Hematopoietic multipotent progenitor cell (in vitro differentiated cells): ENCODE measurements at regions not wholly inside any gene's neighbourhood (a gene's known extent, or its start where the extent isn't known, plus 50 kb on each side); places are given as distances from the start of the nearest gene placed in this dataset. TPM values are rescaled to one million over a fixed set of nuclear protein-coding genes. Genes with fewer than 3 reads are reported as not detected.
"Not testable (repeated sequence)": the region's sequence is repeated elsewhere in the genome, so short reads cannot be mapped to it uniquely, and the experiment has no call there.

ENCODE experiments used
- DNase-seq, 3 donors: peaks; one replicate each; pipeline ENCODE4 v3.0.0-alpha.2; 2011 to 2015; ENCODE audit warnings: low read depth in 2 of 3, low spot score in 2 of 3
- small RNA-seq: library from RNA; depleted of rRNA; stranded (forward); fragments of <200 nt; gene quantifications from one replicate; pipeline ENCODE3, GENCODE V24; 2012

DNA sequence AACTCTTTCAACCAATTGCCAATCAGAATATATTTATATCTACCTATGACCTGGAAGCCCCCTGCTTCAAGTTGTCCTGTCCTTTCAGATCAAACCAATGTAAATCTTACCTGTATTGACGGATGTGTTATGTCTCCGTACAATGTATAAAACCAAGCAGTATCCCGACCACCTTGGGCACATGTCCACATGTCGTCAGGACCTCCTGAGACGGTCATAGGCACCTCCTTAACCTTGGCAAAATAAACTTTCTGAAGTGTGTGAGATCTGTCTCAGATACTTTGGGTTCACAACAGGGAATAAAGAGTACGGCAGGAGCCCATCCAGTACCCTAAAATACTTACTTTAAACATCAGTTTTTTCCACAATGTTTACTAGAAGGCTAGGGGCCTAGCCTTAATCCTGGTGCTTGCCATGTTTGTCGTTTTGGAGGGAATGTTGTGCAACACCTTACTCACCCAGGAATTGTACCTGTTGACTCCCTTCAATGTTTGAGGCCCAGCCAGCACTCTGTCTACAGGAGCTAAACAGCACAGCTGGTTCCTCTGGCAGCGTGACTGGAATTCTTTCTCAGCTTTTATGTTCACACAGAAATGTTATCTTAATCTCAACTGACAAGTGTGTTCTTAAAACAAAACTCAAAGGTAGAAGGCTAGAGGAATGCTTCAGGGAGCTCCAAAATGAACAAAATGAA lies 90.8 kb upstream of the USP25 start:
- DNase-seq = no peak

DNA sequence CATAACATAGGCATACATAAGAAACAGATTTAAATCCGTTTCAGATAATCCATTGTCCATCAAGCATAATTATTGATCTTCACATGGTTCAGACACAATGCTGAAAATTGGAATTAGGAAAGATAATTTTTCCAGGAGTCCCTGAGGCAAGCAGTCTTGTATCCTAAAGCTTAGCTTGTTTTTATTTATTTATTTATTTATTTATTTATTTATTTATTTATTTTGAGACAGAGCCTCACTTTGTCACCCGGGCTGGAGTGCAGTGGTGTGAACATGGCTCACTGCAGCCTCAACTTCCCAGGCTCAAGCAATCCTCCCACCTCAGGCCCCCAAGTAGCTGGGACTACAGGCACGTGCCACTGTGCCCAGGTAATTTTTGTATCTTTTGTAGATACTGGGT lies 89.7 kb upstream of the USP25 start:
- DNase-seq = not testable (repeated sequence)

- no peak for DNase-seq
Observed at GRCh38 chr21:15644489-15644888, 85.3 kb upstream of the USP25 start.

DNA sequence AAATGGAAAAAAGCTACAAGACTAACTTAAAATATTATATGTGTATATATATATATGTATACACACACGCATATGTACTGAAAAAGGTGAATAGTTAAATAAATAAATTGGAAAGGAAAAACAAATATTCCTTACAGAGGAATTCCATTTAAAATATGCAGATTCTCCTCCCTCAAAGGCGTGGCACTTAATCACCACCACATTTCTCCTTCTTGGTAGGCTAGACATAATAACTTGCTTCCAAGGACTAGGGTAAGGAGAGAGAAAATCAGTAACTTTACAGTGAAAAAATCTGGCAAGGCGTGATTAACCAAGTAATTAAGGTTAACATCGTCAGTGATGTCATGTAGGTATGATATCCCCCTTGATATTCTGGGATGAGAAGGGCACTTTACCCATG lies 84.0 kb upstream of the USP25 start:
- DNase-seq = no peak

GRCh38 chr21:15650735-15651134 lies 79.0 kb upstream of the USP25 start:
- no peak for DNase-seq

GRCh38 chr21:15651172-15651571 lies 78.6 kb upstream of the USP25 start:
- DNase-seq = no peak

DNA sequence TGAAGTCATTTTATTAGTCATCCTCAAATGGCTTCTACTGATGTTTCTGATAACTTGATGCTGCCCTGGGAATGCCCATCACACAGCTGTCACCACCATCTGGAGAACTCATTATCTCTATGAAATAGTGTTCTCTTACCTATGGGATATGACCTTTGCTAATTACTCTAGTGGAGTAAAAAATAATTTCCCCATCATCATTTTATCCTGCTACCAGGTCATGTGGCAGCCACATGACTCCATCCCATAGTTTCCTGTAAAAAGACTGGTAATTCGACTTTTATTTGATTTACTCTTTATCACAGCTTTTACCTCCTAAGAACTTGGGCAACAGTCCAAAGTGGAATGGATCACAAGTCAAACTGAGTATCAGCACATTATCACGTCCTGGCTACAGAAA lies 76.1 kb upstream of the USP25 start:
- DNase-seq = no peak

- DNase-seq = no peak
Observed at GRCh38 chr21:15654171-15654570, 75.6 kb upstream of the USP25 start.

GRCh38 chr21:15659753-15660422 lies 69.9 kb upstream of the USP25 start:
- DNase-seq = no peak

DNA sequence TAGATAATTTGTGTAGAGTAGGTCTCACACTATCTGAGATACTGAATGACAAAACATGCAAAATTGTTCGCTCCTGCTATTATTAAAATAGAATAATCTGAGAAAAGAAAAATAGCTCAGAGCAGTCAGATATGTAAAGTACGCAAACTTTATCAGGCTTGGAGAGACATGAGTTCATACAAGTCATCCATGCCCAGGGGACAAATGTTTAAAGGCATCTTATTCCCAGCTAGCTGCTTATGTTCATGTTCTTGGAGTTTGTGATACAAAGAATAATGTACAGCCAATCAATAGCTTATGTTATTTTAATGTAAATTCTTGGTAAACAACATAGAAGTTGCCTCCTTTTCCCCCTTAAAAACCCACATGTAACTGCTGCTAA lies 69.4 kb upstream of the USP25 start:
- no peak for DNase-seq

GRCh38 chr21:15667010-15667409 lies 62.8 kb upstream of the USP25 start:
- no peak for DNase-seq

DNA sequence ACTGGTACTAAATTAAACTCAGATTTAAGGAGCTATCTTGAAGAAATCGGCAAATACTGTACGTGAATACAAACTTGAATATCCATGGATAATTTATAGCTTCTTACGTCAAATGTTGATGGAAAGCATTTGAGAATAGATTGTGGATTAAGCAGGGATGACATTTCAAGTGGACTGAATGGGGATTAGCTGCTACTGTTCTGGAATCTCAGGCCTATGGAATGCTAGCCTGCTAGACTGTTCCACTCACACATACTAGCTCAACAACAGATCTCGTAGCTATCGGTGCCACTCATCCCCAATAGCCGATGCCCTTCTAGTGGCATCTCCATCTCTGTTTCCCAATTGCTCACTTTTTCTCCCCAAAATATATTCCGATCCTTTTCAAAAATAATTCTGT lies 62.0 kb upstream of the USP25 start:
- no peak for DNase-seq

DNA sequence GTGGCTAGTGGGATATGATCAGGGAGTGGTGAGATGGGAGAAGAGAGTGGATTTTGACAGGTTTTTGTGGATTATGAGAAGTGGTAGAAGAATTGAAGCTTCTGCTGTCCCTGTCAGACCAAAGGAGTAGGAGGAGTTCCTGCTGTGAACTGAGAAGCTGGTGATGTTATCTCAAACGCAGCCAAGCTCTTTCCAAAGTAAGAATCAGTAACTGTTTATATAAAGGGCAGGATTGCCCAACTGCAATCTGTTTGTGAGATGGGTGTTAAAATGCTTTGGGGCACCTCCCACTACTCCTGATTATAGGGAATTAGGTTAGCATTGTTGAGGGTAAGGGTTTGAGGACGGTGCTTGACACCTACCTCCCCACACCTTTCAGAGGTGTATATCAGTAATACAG lies 60.5 kb upstream of the USP25 start:
- no peak for DNase-seq

DNA sequence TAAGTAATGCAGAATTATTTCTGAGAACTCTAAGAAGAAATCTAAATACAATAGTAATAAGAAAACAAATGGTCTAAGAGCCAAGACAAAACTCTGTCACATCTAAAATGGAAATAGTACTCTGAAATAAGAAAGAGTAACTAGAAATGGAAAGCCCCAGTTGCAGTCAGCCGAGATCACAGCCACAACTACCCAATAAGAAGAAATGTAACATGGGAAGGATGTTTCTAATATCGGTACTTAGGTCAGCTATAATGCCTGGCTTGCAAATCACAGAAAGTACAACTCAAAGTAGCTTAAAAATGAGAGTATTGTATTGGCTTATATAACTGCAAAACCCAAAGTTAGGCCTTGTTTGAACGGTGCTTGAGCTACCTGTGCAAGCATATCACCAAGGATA lies 58.6 kb upstream of the USP25 start:
- DNase-seq = no peak

DNA sequence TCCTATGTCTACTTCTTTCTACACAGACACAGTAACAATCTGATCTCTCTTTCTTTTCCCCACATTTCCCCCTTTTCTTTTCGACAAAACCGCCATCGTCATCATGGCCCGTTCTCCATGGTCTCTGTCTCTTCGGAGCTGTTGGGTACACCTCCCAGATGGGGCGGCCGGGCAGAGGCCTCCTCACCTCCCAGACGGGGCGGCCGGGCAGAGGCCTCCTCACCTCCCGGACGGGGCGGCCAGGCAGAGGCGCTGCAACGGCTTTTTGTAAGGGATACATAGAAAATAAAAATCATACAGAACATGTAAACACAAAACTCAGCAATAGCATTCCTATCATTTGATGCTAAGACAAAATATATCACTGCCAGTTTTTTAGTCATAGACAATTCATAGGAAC lies 57.2 kb upstream of the USP25 start:
- DNase-seq = not testable (repeated sequence)

- no peak for DNase-seq
Observed at GRCh38 chr21:15676935-15677334, 52.8 kb upstream of the USP25 start.

DNA sequence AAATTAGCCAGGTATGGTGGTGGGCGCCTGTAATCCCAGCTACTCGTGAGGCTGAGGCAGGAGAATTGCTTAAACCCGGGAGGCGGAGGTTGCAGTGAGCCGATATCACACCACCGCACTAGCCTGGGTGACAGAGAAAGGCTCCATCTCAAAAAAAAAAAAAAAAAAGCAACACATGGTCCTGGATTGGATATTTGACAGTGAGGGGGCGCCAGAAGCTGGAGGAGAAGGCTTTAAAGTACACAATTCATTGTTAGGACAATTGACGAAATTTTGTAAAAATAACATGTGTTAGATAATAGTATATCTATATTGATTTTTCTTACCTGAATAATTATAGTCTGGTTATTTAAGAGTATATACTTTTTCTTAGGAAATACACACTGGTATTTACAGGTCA lies 50.2 kb upstream of the USP25 start:
- DNase-seq = no peak

Small RNAs in the stretch of these regions (small RNA-seq; reads per million reads assigned to genes)
- not detected for gene AF246928.1
- not detected for gene CYCSP42
- gene RNU6-1326P = not detected
